ENCODE measurements at regions not wholly inside any gene's neighbourhood (a gene's known extent, or its start where the extent isn't known, plus 50 kb on each side); places are given as distances from the start of the nearest gene placed in this dataset.
"Not testable (repeated sequence)": the region's sequence is repeated elsewhere in the genome, so short reads cannot be mapped to it uniquely, and the experiment has no call there.

DNA sequence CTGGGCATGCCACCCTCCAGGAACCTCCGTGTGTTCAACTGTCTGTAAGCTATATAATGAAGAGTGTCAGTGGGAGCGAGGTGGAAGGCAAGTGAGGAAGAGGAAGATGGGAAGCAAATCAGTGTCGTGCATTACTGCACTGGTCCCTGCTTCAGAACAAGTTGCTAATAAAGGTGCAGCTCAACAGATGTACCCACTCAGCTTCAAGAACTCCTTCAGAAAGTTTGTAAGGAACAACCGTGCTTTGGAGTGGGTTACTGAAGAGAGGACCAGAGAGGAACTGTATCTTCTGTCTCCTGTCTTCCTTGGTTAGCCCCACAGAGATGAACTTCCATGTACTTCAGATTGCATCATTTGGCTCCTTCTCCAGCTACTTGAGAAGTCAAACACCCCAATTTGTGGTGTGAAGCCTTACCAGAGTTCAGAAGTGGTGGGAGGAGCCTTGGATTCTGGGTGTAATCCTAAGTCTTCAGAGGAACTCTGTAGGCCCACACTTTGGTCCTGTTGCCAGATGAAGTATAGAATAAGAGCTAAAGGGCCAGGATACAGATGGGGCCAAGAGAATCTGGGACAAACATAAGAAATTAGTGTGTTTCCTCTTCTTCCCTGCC, 290.5 kb upstream of the PROX1 start:
- Histone ChIP-seq H3K4me1 (ENCODE audit: low read depth) (peaks cover 6% of the 10 kb centered on the region), H3K4me3 (no peak overlapping the region), H3K9me3 (no peaks in the 10 kb centered on the region), H3K36me3 (ENCODE audit: low read depth) (no peaks in the 10 kb centered on the region)
- no peak for DNase-seq
- TF ChIP-seq, protein P1, sequence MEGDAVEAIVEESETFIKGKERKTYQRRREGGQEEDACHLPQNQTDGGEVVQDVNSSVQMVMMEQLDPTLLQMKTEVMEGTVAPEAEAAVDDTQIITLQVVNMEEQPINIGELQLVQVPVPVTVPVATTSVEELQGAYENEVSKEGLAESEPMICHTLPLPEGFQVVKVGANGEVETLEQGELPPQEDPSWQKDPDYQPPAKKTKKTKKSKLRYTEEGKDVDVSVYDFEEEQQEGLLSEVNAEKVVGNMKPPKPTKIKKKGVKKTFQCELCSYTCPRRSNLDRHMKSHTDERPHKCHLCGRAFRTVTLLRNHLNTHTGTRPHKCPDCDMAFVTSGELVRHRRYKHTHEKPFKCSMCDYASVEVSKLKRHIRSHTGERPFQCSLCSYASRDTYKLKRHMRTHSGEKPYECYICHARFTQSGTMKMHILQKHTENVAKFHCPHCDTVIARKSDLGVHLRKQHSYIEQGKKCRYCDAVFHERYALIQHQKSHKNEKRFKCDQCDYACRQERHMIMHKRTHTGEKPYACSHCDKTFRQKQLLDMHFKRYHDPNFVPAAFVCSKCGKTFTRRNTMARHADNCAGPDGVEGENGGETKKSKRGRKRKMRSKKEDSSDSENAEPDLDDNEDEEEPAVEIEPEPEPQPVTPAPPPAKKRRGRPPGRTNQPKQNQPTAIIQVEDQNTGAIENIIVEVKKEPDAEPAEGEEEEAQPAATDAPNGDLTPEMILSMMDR (IDR thresholded peaks at IDR 0.05) = no peak
- intact Hi-C loops (cut with DNase I, micrococcal nuclease) = no loop called here
- ATAC-seq = no peak

DNA sequence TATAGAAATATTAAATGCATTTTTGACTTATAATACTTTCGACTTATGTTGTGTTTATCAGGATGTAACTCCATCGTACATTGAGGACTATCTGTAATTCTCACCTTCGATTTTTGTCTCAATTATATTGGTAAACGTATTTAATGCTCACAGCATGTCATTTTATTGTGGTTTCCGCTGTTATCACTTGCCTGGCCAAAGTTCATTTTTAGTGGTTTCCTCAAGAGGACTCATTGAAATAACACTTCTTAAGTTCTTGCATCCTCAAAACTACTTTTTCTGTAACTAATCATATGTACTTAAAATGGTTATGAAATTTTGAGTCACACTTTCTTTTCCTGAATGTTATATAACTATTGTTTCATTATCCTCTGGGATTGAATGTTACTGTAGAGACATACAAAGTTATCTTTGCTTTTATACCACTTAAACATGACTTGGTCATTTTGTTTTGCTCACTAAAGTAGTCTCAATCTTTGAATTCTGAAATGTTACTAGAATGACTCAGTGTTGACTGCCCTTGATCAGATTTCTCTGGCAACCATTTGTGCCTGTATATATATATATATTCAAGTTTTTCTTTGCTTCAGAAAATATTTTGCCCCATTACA, 289.6 kb upstream of the PROX1 start:
- TF ChIP-seq, protein P1 (IDR thresholded peaks at IDR 0.05) = no peak
- no peaks in the 10 kb centered on the region for H3K9me3 ChIP-seq
- no peaks in the 10 kb centered on the region for H3K36me3 ChIP-seq (ENCODE audit: low read depth)
- H3K4me1 ChIP-seq (ENCODE audit: low read depth) = peaks cover 3% of the 10 kb centered on the region
- intact Hi-C loops (cut with DNase I, micrococcal nuclease) = no loop called here
- DNase-seq = no peak
- ATAC-seq = peak; percentile 69
- H3K4me3 ChIP-seq = no peak overlapping the region

- H3K9me3 ChIP-seq = no peaks in the 10 kb centered on the region
- H3K4me3 ChIP-seq = no peak overlapping the region
- no peak for DNase-seq
- peaks cover 3% of the 10 kb centered on the region for H3K4me1 ChIP-seq (ENCODE audit: low read depth)
- intact Hi-C loops (cut with DNase I, micrococcal nuclease) = no loop called here
- TF ChIP-seq, protein P1 (IDR thresholded peaks at IDR 0.05) = no peak
- no peaks in the 10 kb centered on the region for H3K36me3 ChIP-seq (ENCODE audit: low read depth)
- no peak for ATAC-seq
These were observed 285.1 kb upstream of the PROX1 start for GRCh38 chr1:213702703-213703102.

DNA sequence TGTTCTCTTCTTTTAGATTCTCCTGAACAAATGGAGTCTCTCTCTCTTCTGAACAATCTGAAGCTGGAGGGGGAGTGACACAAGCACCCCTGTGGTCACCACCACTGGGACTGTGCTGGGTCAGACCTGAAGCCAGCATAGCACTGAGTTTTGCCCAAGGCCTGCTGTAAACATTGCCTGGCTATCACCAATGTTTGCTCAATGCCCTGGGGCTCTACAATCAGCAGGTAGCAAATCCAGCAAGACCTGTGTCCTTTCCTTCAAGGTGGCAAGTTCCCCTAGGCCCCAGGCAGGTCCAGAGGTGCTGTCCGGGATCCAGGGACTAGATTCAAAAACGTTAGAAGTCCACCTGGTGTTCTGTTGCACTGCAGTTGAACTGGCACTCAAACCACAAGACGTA, 282.8 kb upstream of the PROX1 start:
- ATAC-seq (no peak), DNase-seq (no peak)
- no peaks in the 10 kb centered on the region for H3K9me3 ChIP-seq
- no peaks in the 10 kb centered on the region for H3K4me1 ChIP-seq (ENCODE audit: low read depth)
- intact Hi-C loops (cut with DNase I, micrococcal nuclease) = no loop called here
- H3K36me3 ChIP-seq (ENCODE audit: low read depth) = no peaks in the 10 kb centered on the region
- no peak overlapping the region for H3K4me3 ChIP-seq
- TF ChIP-seq, protein P1 (IDR thresholded peaks at IDR 0.05) = no peak

DNA sequence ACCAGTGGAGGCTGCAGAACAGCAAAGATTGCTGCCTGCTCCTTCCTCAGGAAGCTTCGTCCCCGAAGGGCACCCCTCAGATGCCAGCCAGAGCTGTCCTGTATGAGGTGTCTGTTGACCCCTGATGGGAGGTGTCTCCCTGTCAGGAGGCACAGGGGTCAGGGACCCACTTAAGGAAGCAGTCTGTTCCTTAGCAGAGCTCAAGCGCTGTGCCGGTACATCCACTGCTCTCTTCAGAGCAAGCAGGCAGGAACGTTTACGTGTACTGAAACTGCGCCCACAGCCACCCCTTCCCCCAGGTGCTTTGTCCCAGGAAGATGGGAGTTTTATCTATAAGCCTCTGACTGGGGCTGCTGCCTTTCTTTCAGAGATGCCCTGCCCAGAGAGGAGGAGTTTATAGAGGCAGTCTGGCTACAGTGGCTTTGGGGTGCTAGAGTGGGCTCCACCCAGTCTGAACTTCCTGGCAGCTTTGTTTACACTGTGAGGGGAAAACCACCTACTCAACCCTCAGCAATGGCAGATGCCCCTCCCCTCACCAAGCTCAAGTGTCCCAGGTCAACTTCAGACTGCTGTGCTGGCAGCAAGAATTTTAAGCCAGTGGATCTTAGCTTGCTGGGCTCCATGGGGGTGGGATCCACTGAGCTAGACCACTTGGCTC, 275.8 kb upstream of the PROX1 start:
- H3K4me1 ChIP-seq (ENCODE audit: low read depth); H3K36me3 ChIP-seq (ENCODE audit: low read depth); H3K4me3 ChIP-seq; intact Hi-C loops (cut with DNase I, micrococcal nuclease); DNase-seq; H3K9me3 ChIP-seq: not testable (repeated sequence)
- peak; percentile 29 for ATAC-seq

DNA sequence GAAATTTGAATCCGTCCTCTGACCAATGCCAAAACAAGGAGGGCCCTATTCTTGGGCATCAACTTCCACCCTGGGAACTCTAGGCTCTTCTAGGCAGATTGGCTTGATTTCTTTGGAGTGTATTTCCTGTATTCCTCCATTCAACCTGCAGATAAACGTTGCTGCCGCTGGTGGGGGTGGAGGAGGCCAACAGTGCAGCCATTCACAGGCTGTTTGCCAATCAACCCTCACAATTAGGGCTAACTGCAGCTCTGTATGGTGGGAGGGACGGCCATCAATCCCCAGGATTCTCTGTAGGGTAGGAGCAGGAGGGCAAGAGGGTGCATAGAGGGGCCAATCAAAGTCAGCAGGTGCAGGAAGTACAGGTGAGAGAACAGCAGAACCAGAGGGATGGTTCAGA, 273.1 kb upstream of the PROX1 start:
- TF ChIP-seq, protein P1 (IDR thresholded peaks at IDR 0.05) = no peak
- Histone ChIP-seq H3K4me3 (no peak overlapping the region), H3K36me3 (ENCODE audit: low read depth) (no peaks in the 10 kb centered on the region), H3K4me1 (ENCODE audit: low read depth) (no peaks in the 10 kb centered on the region), H3K9me3 (no peaks in the 10 kb centered on the region)
- DNase-seq = no peak
- peak; percentile 62 for ATAC-seq
- intact Hi-C loops (cut with DNase I, micrococcal nuclease) = no loop called here

Measured in mucosa of descending colon (tissue), 3 donors.